K562 (cell line): ENCODE measurements at regions not wholly inside any gene's neighbourhood (a gene's known extent, or its start where the extent isn't known, plus 50 kb on each side); places are given as distances from the start of the nearest gene placed in this dataset.

Source experiments
- ATAC-seq: fragments of 200-7000 bp; cut with Tn5 transposase; 3 replicates; pipeline ENCODE4 v1.9.1; 2020; ENCODE audit warnings: moderate library complexity
- BruUV-seq: library from RNA; stranded (reverse); fragments of 400-500 nt; replicated peaks from 2 replicates; lab custom pipeline; 2021; lab: Mats Ljungman, UMichigan
- CTCF ChIA-PET: fragments of 300-600 bp; formaldehyde crosslinking; extraction: SDS; loops from one replicate; lab custom pipeline; 2021; ENCODE audit warnings: low intra/inter-chr PET ratio; lab: Yijun Ruan, JAX
- POLR2A ChIA-PET: fragments of 300-600, 350-650 bp; sonication (Branson Sonifier 250); formaldehyde crosslinking; extraction: SDS; loops from one replicate; lab custom pipeline; 2021; ENCODE audit warnings: antibody characterized with exemption, inconsistent platforms; lab: Yijun Ruan, JAX
- DNase-seq, 4 experiments: peaks; one replicate each; pipeline versions ENCODE4 v3.0.0 to v3.0.0-alpha.2; 2011 to 2018; ENCODE audit warnings: low spot score in 3 of 4, mixed read lengths in 3 of 4; ENCODE audit errors: extremely low read depth in 1 of 4
- FAIRE-seq: peaks from 2 replicates; lab custom pipeline; 2011; peaks lifted over from hg19 to GRCh38; lab: Jason Lieb, UNC
- H2AFZ ChIP-seq: 2 replicates; pipeline ENCODE4 v1.6.0; 2011; ENCODE audit warnings: low read depth, low read length, control low read depth, inconsistent platforms
- H3K27ac ChIP-seq: fragments of 200-600 bp; 3 replicates; pipeline ENCODE4 v1.8.0; 2011; ENCODE audit warnings: low read depth, mild to moderate bottlenecking, control low read depth, inconsistent platforms, low read length, moderate library complexity, mixed read lengths; ENCODE audit errors: extremely low read depth
- H3K27me3 ChIP-seq, 2 experiments: fragments of 300-600 bp in 1 of 2; 2 replicates in 1 of 2; 3 replicates in 1 of 2; pipeline versions ENCODE4 v1.6.0 to v1.8.0; 2011; ENCODE audit warnings: inconsistent platforms in 2 of 2, low read length in 2 of 2, mild to moderate bottlenecking in 1 of 2, mixed read lengths in 1 of 2, moderate library complexity in 1 of 2; ENCODE audit not compliant: control insufficient read depth in 2 of 2, insufficient read depth in 2 of 2
- H3K36me3 ChIP-seq: fragments of 300-600 bp; 3 replicates; pipeline ENCODE4 v1.8.0; 2011; ENCODE audit warnings: mild to moderate bottlenecking, low read length, inconsistent platforms; ENCODE audit not compliant: control insufficient read depth, insufficient read depth
- H3K4me1 ChIP-seq, 2 experiments: fragments of 200-600 bp in 1 of 2; replicated peaks in 1 of 2; 2 replicates in 1 of 2; 3 replicates in 1 of 2; pipeline versions ENCODE4 v1.5.1 to v1.8.0; 2011; ENCODE audit warnings: inconsistent platforms in 2 of 2, low read length in 2 of 2, mild to moderate bottlenecking in 1 of 2, mixed read lengths in 1 of 2, moderate library complexity in 1 of 2; ENCODE audit not compliant: control insufficient read depth in 2 of 2, insufficient read depth in 2 of 2
- H3K4me2 ChIP-seq: 2 replicates; pipeline ENCODE4 v1.6.1; 2011; ENCODE audit warnings: low read length, control low read depth, inconsistent platforms, mixed read lengths; ENCODE audit not compliant: insufficient read depth
- H3K4me3 ChIP-seq: fragments of 200-600 bp; sonication (generic), shearing (Covaris generic); 2 replicates; pipeline ENCODE4 v1.5.1; 2016; ENCODE audit warnings: control low read depth, inconsistent platforms
- H3K79me2 ChIP-seq: fragments of 200-600 bp; 3 replicates; pipeline ENCODE4 v1.8.0; 2011; ENCODE audit warnings: low read length, inconsistent platforms; ENCODE audit not compliant: control insufficient read depth, insufficient read depth
- H3K9ac ChIP-seq, 2 experiments: 2 replicates each; pipeline versions ENCODE4 v1.6.0 to v1.6.1; 2011; ENCODE audit warnings: low read depth in 2 of 2, low read length in 2 of 2, control low read depth in 1 of 2, inconsistent platforms in 1 of 2, mild to moderate bottlenecking in 1 of 2, mixed read lengths in 1 of 2; ENCODE audit not compliant: insufficient read depth in 1 of 2
- H3K9me1 ChIP-seq: one replicate; pipeline ENCODE4 v1.6.0; 2011; ENCODE audit warnings: inconsistent platforms, mild to moderate bottlenecking, low read length, moderate library complexity; ENCODE audit not compliant: control insufficient read depth, insufficient read depth
- H3K9me3 ChIP-seq: replicated peaks from 2 replicates; pipeline ENCODE4 v1.5.1; 2011; ENCODE audit warnings: low read depth, low read length, inconsistent platforms; ENCODE audit not compliant: control insufficient read depth, insufficient read depth
- H4K20me1 ChIP-seq: replicated peaks from 2 replicates; pipeline ENCODE4 v1.6.1; 2011; ENCODE audit warnings: low read length, inconsistent platforms, mixed read lengths; ENCODE audit not compliant: control insufficient read depth, insufficient read depth
- HDAC1 ChIP-seq, 2 experiments: fragments of 450-650 bp; IDR thresholded peaks; 2 replicates each; pipeline ENCODE4 v1.6.1; 2016 to 2017; ENCODE audit warnings: inconsistent platforms in 1 of 2, mild to moderate bottlenecking in 1 of 2, moderate library complexity in 1 of 2
- RUNX1 ChIP-seq: sonication (generic); IDR thresholded peaks from 2 replicates; pipeline ENCODE4 v1.6.1; 2016; ENCODE audit warnings: antibody characterized with exemption, low read depth
- SIN3B ChIP-seq: fragments of 450-650 bp; IDR thresholded peaks from 2 replicates; pipeline ENCODE4 v1.6.1; 2017; ENCODE audit warnings: low read depth, mild to moderate bottlenecking, moderate library complexity
- SP2 ChIP-seq: IDR thresholded peaks from 2 replicates; pipeline ENCODE4 v1.6.1; 2011; ENCODE audit warnings: mild to moderate bottlenecking, low read depth, low read length, moderate library complexity; ENCODE audit not compliant: poor library complexity, severe bottlenecking; ENCODE audit errors: extremely low read depth
- WGBS: fragments of 100-300 bp; shearing (Covaris generic); methylation state at CpG from one replicate; pipeline ENCODE4 v1.1.6; 2016; ENCODE audit warnings: low coverage, mixed read lengths; ENCODE audit not compliant: insufficient coverage; ENCODE audit errors: missing lambda C conversion rate; 5-methylcytosine and 5-hydroxymethylcytosine counted together
- in situ Hi-C: fragments of 300-500 bp; cut with MboI; formaldehyde crosslinking; loops from 4 replicates; pipeline ENCODE4 v1.15.0; 2018; ENCODE audit warnings: inconsistent platforms, mixed read lengths
- intact Hi-C: fragments of 100-400 bp; cut with micrococcal nuclease; formaldehyde crosslinking; loops from 2 replicates; pipeline ENCODE4 v1.14.2; 2022
- TF ChIP-seq, protein P1 (sequence below): fragments of 250-450 bp; sonication (Bioruptor Pico); IDR thresholded peaks from 2 replicates; pipeline ENCODE4 v1.4.0; 2020

DNA sequence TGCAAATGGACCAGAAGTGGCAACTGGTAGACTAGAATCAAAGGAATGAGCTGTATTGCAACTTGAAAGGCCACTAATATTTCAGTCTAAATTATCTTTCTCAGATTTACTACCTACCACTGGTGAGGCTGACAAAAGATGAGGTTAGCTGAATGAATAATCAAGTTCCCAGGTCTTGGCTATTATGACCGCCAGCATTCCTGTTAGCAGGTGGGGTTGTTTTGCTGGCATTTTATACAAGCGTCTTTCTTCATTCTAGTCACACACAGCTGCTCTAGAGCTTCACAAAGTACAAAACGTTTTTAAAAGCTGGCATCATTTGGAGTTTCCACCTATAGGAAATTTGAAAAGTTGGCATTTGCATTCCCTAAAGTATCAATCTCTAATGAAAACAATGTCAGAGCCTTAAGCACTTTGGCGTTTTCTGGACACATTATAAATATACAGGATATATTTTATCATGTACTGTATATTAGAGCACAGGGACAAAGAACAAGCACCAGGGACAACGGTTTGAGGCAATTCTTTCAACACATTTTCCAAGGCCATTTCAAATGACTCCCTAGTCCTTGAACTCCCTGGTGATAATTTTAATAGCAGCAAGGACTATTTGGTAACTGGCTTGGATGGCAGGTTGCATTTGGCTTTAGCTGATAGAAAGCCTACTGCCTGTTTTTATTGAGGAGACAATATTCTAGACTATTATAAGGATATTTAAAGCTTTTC is 410.2 kb upstream of the CHST9 start (continued):
- TF ChIP-seq, protein P1, sequence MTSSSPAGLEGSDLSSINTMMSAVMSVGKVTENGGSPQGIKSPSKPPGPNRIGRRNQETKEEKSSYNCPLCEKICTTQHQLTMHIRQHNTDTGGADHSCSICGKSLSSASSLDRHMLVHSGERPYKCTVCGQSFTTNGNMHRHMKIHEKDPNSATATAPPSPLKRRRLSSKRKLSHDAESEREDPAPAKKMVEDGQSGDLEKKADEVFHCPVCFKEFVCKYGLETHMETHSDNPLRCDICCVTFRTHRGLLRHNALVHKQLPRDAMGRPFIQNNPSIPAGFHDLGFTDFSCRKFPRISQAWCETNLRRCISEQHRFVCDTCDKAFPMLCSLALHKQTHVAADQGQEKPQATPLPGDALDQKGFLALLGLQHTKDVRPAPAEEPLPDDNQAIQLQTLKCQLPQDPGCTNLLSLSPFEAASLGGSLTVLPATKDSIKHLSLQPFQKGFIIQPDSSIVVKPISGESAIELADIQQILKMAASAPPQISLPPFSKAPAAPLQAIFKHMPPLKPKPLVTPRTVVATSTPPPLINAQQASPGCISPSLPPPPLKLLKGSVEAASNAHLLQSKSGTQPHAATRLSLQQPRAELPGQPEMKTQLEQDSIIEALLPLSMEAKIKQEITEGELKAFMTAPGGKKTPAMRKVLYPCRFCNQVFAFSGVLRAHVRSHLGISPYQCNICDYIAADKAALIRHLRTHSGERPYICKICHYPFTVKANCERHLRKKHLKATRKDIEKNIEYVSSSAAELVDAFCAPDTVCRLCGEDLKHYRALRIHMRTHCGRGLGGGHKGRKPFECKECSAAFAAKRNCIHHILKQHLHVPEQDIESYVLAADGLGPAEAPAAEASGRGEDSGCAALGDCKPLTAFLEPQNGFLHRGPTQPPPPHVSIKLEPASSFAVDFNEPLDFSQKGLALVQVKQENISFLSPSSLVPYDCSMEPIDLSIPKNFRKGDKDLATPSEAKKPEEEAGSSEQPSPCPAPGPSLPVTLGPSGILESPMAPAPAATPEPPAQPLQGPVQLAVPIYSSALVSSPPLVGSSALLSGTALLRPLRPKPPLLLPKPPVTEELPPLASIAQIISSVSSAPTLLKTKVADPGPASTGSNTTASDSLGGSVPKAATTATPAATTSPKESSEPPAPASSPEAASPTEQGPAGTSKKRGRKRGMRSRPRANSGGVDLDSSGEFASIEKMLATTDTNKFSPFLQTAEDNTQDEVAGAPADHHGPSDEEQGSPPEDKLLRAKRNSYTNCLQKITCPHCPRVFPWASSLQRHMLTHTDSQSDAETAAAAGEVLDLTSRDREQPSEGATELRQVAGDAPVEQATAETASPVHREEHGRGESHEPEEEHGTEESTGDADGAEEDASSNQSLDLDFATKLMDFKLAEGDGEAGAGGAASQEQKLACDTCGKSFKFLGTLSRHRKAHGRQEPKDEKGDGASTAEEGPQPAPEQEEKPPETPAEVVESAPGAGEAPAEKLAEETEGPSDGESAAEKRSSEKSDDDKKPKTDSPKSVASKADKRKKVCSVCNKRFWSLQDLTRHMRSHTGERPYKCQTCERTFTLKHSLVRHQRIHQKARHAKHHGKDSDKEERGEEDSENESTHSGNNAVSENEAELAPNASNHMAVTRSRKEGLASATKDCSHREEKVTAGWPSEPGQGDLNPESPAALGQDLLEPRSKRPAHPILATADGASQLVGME (CRISPR knock-in tag): no peak

DNA sequence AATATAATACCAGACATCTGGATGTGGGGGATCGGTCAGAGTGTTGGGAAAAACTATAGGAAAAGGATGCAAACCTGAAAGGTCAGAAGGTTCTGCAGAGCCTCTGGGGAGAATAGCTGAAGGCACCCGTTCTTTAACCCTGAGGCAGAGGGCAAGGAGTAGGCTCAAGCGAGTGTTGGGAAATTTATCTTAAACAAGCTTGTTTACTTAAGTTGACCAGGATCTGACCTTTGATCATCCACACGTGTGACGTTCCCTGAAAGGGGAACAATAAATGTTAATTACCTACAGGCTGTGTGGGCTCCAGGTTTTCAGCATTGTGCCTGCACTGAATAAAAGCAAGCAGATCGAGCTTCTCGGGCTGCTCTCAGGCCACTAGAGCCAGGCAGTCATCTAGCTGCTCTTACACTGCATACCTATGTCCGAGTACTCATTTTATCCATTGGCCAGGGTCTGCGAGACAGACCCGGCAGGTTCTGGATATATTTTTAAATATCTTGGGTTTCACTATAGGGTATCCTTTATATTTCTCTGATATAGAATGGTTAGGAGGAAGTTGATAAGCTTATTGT is 400.6 kb upstream of the CHST9 start:
- no peak for FAIRE-seq
- Histone ChIP-seq H3K9me3 (no peaks in the 10 kb centered on the region), H3K79me2 (no peaks in the 10 kb centered on the region), H3K4me1 (no peaks in the 10 kb centered on the region), H3K27ac (no peak overlapping the region), H3K4me3 (no peak overlapping the region), H3K4me2 (no peak overlapping the region), H3K27me3 (no peaks in the 10 kb centered on the region), H2AFZ (no peak overlapping the region), H3K9ac (no peak overlapping the region), H3K36me3 (no peaks in the 10 kb centered on the region), H3K9me1 (no peaks in the 10 kb centered on the region), H4K20me1 (no peaks in the 10 kb centered on the region)
- intact Hi-C loops: no loop called here
- under 1% methylated on average over 10 of the region's 10 CpGs for WGBS
- TF ChIP-seq SP2: no peak
- TF ChIP-seq RUNX1: no peak
- no peak for TF ChIP-seq HDAC1 (IDR thresholded peaks at IDR 0.05)
- TF ChIP-seq SIN3B: no peak
- DNase-seq: no peak
- no TSS peak for BruUV-seq
- no peak for ATAC-seq
- CTCF ChIA-PET: no interaction called here
- in situ Hi-C loops: no loop called here
- POLR2A ChIA-PET: no interaction called here
